ENCODE measurements at regions not wholly inside any gene's neighbourhood (a gene's known extent, or its start where the extent isn't known, plus 50 kb on each side); places are given as distances from the start of the nearest gene placed in this dataset.

GRCh38 chr6:132978685-132979084, 164.3 kb downstream of the RPS12 start:
- TF ChIP-seq, protein P1, sequence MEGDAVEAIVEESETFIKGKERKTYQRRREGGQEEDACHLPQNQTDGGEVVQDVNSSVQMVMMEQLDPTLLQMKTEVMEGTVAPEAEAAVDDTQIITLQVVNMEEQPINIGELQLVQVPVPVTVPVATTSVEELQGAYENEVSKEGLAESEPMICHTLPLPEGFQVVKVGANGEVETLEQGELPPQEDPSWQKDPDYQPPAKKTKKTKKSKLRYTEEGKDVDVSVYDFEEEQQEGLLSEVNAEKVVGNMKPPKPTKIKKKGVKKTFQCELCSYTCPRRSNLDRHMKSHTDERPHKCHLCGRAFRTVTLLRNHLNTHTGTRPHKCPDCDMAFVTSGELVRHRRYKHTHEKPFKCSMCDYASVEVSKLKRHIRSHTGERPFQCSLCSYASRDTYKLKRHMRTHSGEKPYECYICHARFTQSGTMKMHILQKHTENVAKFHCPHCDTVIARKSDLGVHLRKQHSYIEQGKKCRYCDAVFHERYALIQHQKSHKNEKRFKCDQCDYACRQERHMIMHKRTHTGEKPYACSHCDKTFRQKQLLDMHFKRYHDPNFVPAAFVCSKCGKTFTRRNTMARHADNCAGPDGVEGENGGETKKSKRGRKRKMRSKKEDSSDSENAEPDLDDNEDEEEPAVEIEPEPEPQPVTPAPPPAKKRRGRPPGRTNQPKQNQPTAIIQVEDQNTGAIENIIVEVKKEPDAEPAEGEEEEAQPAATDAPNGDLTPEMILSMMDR (IDR thresholded peaks at IDR 0.05): no peak
- TF ChIP-seq POLR2A (IDR thresholded peaks at IDR 0.05) (no peak), POLR2AphosphoS5 (IDR thresholded peaks at IDR 0.05) (no peak), EP300 (IDR thresholded peaks at IDR 0.05) (no peak)
